Keratinocyte (primary cell): ENCODE measurements at regions not wholly inside any gene's neighbourhood (a gene's known extent, or its start where the extent isn't known, plus 50 kb on each side); places are given as distances from the start of the nearest gene placed in this dataset.

Experiments used
- DNase-seq: peaks from one replicate; pipeline ENCODE4 v3.0.0-alpha.2; 2011; ENCODE audit warnings: low read depth, missing footprints, low spot score
- FAIRE-seq: peaks from 2 replicates; lab custom pipeline; 2011; peaks lifted over from hg19 to GRCh38; lab: Jason Lieb, UNC
- H2AFZ ChIP-seq: 2 replicates; pipeline ENCODE4 v1.6.0; 2012; ENCODE audit warnings: low read length, control low read depth, inconsistent platforms; ENCODE audit not compliant: control insufficient read depth
- H3K27ac ChIP-seq: 2 replicates; pipeline ENCODE4 v1.5.1; 2011; ENCODE audit warnings: low read length; ENCODE audit not compliant: control insufficient read depth, insufficient read depth
- H3K27me3 ChIP-seq: 3 replicates; pipeline ENCODE4 v1.6.0; 2011; ENCODE audit warnings: low read length; ENCODE audit not compliant: control insufficient read depth, insufficient read depth; ENCODE audit errors: extremely low read depth
- H3K36me3 ChIP-seq, 2 experiments: 2 replicates in 1 of 2; 3 replicates in 1 of 2; pipeline ENCODE4 v1.5.1; 2011; ENCODE audit warnings: low read length in 2 of 2, mild to moderate bottlenecking in 1 of 2; ENCODE audit not compliant: control insufficient read depth in 2 of 2, insufficient read depth in 2 of 2; ENCODE audit errors: extremely low read depth in 1 of 2
- H3K4me1 ChIP-seq: 3 replicates; pipeline ENCODE4 v1.5.1; 2011; ENCODE audit warnings: low read length; ENCODE audit not compliant: control insufficient read depth, insufficient read depth; ENCODE audit errors: extremely low read depth
- H3K4me2 ChIP-seq: 3 replicates; pipeline ENCODE4 v1.6.0; 2011; ENCODE audit warnings: low read depth, low read length; ENCODE audit not compliant: control insufficient read depth, insufficient read depth; ENCODE audit errors: extremely low read depth
- H3K4me3 ChIP-seq, 3 experiments: fragments of 200-600 bp in 1 of 3; sonication (generic) in 1 of 3; 2 replicates in 2 of 3; 3 replicates in 1 of 3; pipeline ENCODE4 v1.5.1; 2011 to 2016; ENCODE audit warnings: low read length in 3 of 3, mild to moderate bottlenecking in 3 of 3, control low read depth in 2 of 3, inconsistent platforms in 1 of 3, low read depth in 1 of 3, mixed read lengths in 1 of 3, mixed run types in 1 of 3, moderate library complexity in 1 of 3; ENCODE audit not compliant: control insufficient read depth in 2 of 3, insufficient read depth in 2 of 3; ENCODE audit errors: extremely low read depth in 1 of 3
- H3K79me2 ChIP-seq: 2 replicates; pipeline ENCODE4 v1.6.0; 2012; ENCODE audit warnings: low read length; ENCODE audit not compliant: control insufficient read depth, insufficient read depth
- H3K9ac ChIP-seq: 3 replicates; pipeline ENCODE4 v1.6.0; 2011; ENCODE audit warnings: low read length; ENCODE audit not compliant: control insufficient read depth, insufficient read depth; ENCODE audit errors: extremely low read depth
- H3K9me1 ChIP-seq: 3 replicates; pipeline ENCODE4 v1.6.0; 2011; ENCODE audit warnings: low read length; ENCODE audit not compliant: control insufficient read depth, insufficient read depth; ENCODE audit errors: extremely low read depth
- H3K9me3 ChIP-seq: 2 replicates; pipeline ENCODE4 v1.5.1; 2012; ENCODE audit warnings: low read depth, low read length; ENCODE audit not compliant: control insufficient read depth
- H4K20me1 ChIP-seq: 3 replicates; pipeline ENCODE4 v1.6.0; 2011; ENCODE audit warnings: low read length; ENCODE audit not compliant: control insufficient read depth, insufficient read depth; ENCODE audit errors: extremely low read depth
- EZH2 ChIP-seq: IDR thresholded peaks from one replicate; pipeline ENCODE4 v1.6.1; 2012; ENCODE audit warnings: inconsistent platforms, mild to moderate bottlenecking, low read length, moderate library complexity
- dilution Hi-C: fragments of 300-500 bp; cut with MboI; formaldehyde crosslinking; loops from one replicate; pipeline ENCODE4 v1.7.0; 2020; ENCODE audit warnings: low sequenced_read_pairs; ENCODE audit not compliant: extremely low pct_ligation_motif_present
- TF ChIP-seq, protein P1 (sequence below), 3 experiments: IDR thresholded peaks in 1 of 3; conservative IDR thresholded peaks in 1 of 3; optimal IDR thresholded peaks in 1 of 3; 2 replicates in 2 of 3; 3 replicates in 1 of 3; pipeline versions ENCODE3 to v1.5.1; 2011; ENCODE audit warnings: low read length in 3 of 3, mild to moderate bottlenecking in 3 of 3, moderate library complexity in 2 of 3, control low read depth in 1 of 3, inconsistent platforms in 1 of 3; ENCODE audit not compliant: insufficient read depth in 2 of 3; ENCODE audit errors: extremely low read depth in 1 of 3

DNA sequence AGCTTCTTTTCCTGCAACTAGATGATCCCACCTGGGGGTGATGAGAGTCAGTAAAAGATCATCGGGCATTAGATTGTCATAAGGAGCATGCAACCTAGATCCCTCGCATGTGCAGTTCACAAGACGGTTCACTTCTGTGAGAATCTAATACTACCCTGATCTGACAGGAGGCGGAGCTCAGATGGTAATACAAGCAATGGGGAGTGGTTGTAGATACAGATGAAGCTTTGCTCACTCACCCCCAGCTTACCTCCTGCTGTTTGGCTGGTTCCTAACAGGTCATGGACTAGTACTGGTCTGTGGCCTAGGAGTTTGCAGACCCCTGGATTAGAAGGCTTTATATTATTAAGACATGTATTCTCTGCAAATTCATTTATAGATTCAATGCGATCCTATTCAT is 181.6 kb upstream of the MGMT start:
- Histone ChIP-seq H3K9me1 (no peaks in the 10 kb centered on the region), H3K4me3 (no peak overlapping the region), H3K27me3 (no peaks in the 10 kb centered on the region), H2AFZ (no peak overlapping the region), H3K27ac (no peak overlapping the region), H3K79me2 (no peaks in the 10 kb centered on the region), H4K20me1 (no peaks in the 10 kb centered on the region), H3K4me2 (no peak overlapping the region), H3K4me1 (no peaks in the 10 kb centered on the region), H3K9me3 (no peaks in the 10 kb centered on the region), H3K36me3 (no peaks in the 10 kb centered on the region), H3K9ac (no peak overlapping the region)
- dilution Hi-C loops = no loop called here
- DNase-seq (no peak), FAIRE-seq (no peak)
- TF ChIP-seq EZH2 = no peak
- TF ChIP-seq, protein P1, sequence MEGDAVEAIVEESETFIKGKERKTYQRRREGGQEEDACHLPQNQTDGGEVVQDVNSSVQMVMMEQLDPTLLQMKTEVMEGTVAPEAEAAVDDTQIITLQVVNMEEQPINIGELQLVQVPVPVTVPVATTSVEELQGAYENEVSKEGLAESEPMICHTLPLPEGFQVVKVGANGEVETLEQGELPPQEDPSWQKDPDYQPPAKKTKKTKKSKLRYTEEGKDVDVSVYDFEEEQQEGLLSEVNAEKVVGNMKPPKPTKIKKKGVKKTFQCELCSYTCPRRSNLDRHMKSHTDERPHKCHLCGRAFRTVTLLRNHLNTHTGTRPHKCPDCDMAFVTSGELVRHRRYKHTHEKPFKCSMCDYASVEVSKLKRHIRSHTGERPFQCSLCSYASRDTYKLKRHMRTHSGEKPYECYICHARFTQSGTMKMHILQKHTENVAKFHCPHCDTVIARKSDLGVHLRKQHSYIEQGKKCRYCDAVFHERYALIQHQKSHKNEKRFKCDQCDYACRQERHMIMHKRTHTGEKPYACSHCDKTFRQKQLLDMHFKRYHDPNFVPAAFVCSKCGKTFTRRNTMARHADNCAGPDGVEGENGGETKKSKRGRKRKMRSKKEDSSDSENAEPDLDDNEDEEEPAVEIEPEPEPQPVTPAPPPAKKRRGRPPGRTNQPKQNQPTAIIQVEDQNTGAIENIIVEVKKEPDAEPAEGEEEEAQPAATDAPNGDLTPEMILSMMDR (optimal IDR thresholded peaks at IDR 0.05 in 1 of 3, IDR thresholded peaks at IDR 0.05 in 1 of 3, conservative IDR thresholded peaks at IDR 0.05 in 1 of 3; ENCODE audit: extremely low read depth in 1 of 3, insufficient read depth in 2 of 3, low read length in 3 of 3) = no peak

DNA sequence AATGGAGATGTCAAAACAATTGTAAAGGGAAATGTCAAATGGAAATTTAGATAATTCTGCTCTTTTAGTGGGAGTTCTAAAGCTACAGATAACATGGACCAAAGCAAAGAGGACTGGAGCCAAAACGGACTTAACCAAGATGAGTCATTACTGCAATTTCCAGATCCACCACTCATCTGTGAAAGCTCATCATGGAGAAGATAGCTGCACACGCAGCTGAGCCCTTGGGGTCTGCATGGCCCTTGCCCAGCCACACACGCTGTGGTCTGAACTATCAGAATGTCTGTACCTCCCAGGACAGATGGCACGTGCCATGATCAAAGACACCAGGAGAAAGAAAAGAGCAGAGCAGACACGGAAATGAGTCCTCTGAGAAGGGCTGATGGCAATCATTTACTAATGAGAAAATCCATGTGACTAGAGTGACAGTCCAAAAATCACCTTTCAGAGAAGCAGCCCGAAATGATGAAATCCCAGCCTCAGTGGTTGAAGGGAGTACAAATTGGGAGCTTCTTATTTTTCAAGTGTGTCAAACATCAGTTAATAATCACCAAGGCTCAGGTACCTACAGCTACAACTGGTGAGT is 177.9 kb upstream of the MGMT start:
- no peak for DNase-seq
- Histone ChIP-seq H3K9me1 (no peaks in the 10 kb centered on the region), H3K9ac (no peak overlapping the region), H3K79me2 (no peaks in the 10 kb centered on the region), H3K27me3 (no peaks in the 10 kb centered on the region), H3K4me2 (no peak overlapping the region), H3K4me1 (no peaks in the 10 kb centered on the region), H3K27ac (no peak overlapping the region), H4K20me1 (no peaks in the 10 kb centered on the region), H2AFZ (no peak overlapping the region), H3K4me3 (no peak overlapping the region), H3K36me3 (no peaks in the 10 kb centered on the region), H3K9me3 (no peaks in the 10 kb centered on the region)
- dilution Hi-C loops = no loop called here
- no peak for FAIRE-seq
- TF ChIP-seq EZH2 = no peak
- TF ChIP-seq, protein P1 (optimal IDR thresholded peaks at IDR 0.05 in 1 of 3, IDR thresholded peaks at IDR 0.05 in 1 of 3, conservative IDR thresholded peaks at IDR 0.05 in 1 of 3; ENCODE audit: extremely low read depth in 1 of 3, insufficient read depth in 2 of 3, low read length in 3 of 3) = no peak
